ENCODE measurements at regions not wholly inside any gene's neighbourhood (a gene's known extent, or its start where the extent isn't known, plus 50 kb on each side); places are given as distances from the start of the nearest gene placed in this dataset.

DNA sequence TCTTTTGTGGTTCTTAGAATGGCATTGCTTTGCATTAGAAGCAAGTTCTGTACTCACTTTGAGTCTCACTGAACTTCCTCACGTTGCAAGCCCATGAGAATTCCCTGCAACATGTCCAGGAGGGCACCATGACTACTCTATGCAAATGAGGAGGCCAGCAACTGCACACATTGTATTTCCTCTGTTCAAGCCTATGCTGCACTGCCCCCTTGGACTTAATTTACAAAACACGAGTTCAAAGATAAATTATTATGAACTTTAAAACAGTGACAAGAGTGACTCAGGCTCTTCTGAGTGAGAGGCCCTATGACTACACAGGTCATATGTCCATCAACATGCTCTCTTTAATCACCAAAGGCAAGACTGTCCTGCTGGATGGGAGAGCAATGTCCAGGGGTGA lies 484.2 kb upstream of the ATP11B start:
- TF ChIP-seq POLR2A (IDR thresholded peaks at IDR 0.05; ENCODE audit: low read length) (no peak), GATA1 (IDR thresholded peaks at IDR 0.05; ENCODE audit: low read depth, low read length) (no peak)
